CD4-positive, alpha-beta T cell treated with Interleukin-6 at 100 ng/mL for 8 hours (primary cell): ENCODE measurements at regions not wholly inside any gene's neighbourhood (a gene's known extent, or its start where the extent isn't known, plus 50 kb on each side); places are given as distances from the start of the nearest gene placed in this dataset.

Source experiments
- DNase-seq: peaks from one replicate; pipeline ENCODE4 v3.0.0-alpha.2; 2020; ENCODE audit warnings: mixed read lengths, low spot score

DNA sequence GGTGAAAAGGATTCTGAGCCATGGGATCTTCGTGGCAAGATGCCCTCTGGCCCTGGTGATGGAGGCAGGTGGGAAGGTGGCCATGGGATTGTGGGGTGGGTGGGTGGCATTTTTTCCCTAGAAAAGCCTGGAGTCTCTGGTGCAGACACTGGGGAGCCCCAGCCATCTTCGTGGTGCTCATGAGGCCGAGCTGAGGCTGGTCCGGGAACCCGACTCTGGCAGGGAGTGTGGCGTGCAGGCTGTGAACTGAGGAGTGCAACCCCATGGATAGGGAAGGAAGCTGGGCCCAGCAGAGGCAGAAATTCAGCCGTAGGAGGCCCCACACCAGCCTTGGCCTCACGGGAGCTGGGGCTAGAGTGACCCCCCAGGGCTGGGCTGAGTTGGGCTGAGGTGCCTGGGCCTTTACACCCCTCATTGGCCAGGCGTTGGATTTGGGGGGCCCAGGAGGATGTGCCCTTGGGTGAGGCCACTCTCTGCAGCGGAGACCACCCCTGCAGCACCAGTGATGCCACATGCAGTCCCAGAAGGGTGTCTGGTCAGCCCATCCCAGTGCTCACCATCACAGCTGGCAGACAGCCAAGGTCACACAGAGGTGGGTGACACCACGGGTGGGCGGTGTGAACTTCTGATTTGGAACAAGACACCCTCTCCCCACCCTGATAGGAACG, 115.6 kb upstream of the HDAC4 start:
- DNase-seq = no peak

DNA sequence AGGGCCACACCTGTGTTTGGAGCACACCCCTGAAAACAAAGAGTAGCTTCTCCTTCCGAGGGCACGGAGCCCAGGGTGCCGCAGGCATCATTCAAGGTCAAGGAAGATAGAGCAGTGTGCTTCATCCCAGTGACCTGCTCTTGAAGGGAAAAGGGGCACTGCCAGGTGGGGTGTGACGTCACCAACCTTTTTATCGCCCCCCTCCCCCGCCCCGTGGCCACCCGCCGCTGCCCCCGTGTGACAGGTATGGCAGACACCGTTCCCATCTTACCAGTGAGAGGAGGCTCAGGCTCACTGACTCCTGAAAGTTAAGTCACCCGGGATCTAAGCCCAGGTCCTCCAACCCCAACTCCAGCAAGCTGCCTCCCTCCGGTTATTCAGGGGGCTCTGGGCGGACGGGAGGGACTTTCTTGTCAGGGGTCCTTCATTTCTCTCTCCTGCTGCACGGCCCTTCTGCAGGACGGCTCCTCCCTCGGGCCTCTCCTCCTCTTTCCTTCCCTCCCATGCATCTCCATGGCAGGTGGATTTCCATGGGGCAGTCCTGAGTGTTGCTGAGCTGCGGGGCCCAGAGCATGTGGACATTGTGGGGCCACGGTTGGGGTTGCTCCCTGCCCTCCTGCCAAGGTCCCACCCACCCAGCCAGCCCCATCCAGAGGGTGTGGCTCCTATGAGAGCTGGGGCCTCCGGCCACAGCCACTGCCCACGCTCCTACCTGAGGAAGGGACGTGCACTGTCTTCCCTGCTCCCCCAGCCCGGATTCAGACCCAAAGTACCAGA, 114.1 kb upstream of the HDAC4 start:
- DNase-seq = no peak

GRCh38 chr2:239512054-239512453, 111.2 kb upstream of the HDAC4 start:
- no peak for DNase-seq

- no peak for DNase-seq
These were observed 108.7 kb upstream of the HDAC4 start for GRCh38 chr2:239509373-239510143.

DNA sequence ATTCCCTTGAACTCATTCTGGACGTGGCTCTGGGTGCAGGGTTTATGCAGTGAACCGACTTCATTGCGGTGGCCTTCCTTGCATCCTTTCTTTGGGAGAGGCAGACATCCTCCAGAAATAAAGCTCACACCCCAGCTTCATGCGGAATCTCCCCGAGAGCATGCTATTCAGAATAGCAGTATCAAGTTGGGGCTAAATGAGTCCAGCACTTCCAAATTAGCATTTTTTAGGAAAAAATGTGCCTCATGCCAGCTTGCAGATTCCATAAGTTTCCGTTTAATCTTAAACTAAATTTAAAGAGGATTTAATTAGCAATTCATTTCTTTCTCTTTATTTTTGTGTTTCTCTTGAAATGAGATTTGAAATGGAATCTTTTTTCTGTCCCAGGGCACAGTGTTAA, 107.4 kb upstream of the HDAC4 start:
- DNase-seq = no peak

GRCh38 chr2:239507576-239508258, 106.9 kb upstream of the HDAC4 start:
- DNase-seq = no peak

DNA sequence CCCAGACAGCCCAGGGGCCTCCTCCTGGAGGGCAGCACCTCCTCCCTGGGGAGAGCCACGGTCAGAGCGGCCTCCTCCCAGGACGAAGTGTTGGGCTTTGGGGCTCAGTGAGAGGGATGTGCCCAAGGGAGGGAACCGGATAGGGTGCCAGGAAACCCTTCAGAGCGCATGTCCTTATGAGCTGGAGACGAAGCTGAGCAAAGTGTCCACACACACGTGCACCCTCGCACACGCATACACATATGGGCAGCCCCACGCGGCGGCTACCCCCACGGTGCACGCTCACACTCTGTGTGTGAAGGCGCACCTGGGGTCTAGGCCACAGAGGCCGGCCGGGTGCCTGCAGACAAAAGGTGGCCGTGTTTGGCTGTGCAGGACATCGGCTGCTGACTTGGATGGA, 106.1 kb upstream of the HDAC4 start:
- no peak for DNase-seq

DNA sequence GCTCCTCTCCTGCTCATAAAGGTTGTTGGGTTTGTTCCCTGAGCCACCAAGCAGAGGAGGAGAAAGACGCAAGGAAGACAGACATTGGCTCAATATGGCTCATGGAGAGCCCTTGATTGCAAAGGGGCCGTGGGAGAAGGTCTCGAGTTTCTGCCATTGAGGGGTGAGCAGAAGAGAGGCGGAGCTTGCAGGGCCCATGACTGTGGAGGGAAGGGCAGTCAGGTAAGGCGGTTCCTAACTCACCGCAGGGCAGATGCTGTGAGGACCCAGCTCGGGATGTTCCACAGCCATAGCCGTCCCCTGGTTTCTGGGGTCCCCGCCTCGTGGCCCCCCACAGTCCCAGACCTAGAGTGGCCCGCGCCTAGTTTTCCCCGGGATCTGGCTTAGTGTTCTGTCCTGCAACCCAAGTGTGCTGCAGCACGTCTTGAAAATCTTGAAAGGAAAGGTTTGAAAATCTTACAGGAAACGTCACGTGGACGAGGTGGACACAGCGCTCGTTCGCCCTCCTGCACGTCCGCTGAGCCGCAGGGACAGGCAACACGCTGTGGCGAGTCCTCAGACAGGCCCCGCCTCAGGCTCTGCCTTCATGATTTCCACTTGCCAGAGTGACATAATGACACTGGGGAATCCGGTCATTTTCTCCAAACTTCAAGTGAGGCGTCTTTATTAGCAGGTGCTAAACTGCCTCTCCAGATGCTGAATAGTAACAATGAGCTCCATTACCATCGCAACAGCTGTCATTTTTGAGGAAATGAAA, 105.5 kb upstream of the HDAC4 start:
- DNase-seq = no peak

GRCh38 chr2:239504643-239505235, 103.9 kb upstream of the HDAC4 start:
- DNase-seq = no peak

DNA sequence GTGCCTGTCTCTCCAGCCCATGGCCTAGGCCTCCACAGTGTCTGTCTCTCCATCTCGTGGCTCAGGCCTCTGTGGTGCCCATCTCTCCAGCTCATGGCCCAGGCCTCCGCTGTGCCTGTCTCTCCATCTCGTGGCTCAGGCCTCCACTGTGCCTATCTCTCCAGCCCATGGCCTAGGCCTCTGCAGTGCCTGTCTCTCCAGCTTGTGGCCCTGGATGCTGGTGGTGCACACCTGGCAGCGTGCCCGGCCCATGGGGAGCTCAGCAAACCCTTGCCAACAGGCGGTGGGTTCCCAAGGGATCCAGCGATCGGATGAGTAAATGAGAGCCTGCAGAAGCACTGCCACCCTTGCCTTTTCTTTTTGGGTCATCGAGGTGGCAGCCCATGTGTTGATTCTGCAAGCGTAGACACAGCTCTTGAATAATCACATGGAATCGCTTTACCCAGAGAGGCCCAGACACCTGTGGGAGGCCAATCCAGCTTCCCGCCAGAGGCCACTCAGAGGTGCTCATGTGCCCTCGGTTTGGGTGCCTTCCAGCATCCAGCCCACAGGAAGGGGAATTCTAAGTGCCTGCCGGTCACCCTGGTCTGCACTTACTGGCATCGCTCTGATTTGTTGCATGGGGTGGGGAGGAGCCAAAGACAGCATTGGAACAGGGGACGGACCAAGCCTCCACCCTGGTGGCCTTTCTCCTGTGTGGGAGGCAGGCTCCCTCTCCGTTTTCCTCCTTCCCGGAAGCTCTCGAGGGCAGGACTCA, 101.8 kb upstream of the HDAC4 start:
- DNase-seq = no peak

GRCh38 chr2:239500574-239501550, 100.0 kb upstream of the HDAC4 start:
- DNase-seq = no peak

- no peak for DNase-seq
These were observed 99.1 kb upstream of the HDAC4 start for GRCh38 chr2:239499726-239500573.

GRCh38 chr2:239498981-239499634, 98.3 kb upstream of the HDAC4 start:
- DNase-seq = no peak

- DNase-seq = no peak
These were observed 97.8 kb upstream of the HDAC4 start for GRCh38 chr2:239498576-239498975.

GRCh38 chr2:239496700-239497099, 95.9 kb upstream of the HDAC4 start:
- no peak for DNase-seq

DNA sequence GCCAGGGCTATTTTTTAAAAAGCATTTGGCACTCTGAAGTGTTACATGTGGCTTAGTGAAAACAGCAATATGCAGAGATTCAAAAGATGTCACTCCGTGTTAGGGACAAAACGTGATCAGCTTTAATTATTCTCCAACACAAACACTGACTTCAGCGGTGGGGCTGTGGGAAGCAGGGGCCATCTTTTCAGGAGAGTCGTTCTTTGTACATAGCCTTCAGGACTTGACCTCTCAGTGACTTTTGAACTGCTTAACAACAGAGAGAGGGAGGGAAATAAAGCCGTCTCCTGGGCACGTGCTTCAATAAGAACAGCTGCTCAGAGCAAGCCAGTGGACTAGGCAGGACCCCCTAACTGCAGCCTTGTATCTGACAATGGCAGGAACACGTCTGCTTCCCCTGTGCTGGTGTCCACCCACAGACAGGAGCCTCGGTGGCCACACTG, 95.0 kb upstream of the HDAC4 start:
- DNase-seq = no peak

DNA sequence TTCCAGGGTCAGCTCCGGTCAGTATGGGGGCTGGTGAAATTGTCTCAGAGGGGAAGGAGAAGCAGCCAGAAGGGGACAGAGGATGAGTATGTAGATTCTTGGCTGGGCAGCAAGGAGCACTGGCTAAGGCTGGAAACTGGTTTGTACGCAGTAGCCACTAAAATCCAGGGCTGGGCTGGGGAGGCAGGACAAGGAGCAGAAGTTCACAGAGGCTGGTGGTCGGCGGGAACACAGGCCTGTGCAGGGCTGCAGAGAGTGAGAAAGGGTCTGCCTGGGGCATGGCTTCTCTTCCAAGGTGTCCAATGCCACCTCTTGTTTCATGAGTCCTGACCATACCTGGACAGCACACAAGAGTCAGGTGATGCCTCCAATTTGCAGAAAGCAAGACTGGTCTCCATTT, 94.4 kb upstream of the HDAC4 start:
- no peak for DNase-seq

DNA sequence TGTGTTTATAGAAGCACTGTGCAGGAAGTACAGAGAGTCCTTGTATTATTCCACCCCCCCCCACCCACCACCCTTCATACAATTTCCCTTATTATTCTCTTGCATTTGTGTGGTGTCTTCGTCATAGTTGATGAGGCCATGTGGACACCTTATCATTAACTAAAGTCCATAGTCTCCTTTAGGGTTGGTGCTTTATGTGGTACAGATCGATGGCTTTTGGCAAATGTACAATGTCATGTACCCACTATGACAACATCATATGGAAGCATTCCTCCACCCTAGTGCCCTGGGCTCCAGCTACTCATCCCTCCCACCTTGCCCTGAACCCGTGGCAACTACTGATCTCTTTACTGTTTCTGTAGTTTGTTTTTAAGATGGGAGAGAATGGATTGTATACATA, 93.8 kb upstream of the HDAC4 start:
- no peak for DNase-seq
